Activated T-cell treated with anti-CD3 and anti-CD28 coated beads, Interleukin-2, amount 50 U/mL, for 4 hours (primary cell): ENCODE measurements at regions not wholly inside any gene's neighbourhood (a gene's known extent, or its start where the extent isn't known, plus 50 kb on each side); places are given as distances from the start of the nearest gene placed in this dataset.

Experiments
- ATAC-seq, 2 donors: fragments of 200-7000 bp; cut with Tn5 transposase; one replicate each; pipeline ENCODE4 v1.10.0; 2021
- DNase-seq: peaks from one replicate; pipeline ENCODE4 v3.0.0-alpha.2; 2020
- H3K27me3 Mint-ChIP-seq: one replicate; pipeline ENCODE4 v1.8.0; 2021; ENCODE audit warnings: low read depth, mixed read lengths
- H3K36me3 Mint-ChIP-seq: one replicate; pipeline ENCODE4 v1.8.0; 2022; ENCODE audit warnings: mixed read lengths; ENCODE audit not compliant: insufficient read depth
- H3K4me1 Mint-ChIP-seq: one replicate; pipeline ENCODE4 v1.8.0; 2021; ENCODE audit warnings: low read depth, mixed read lengths
- H3K4me3 Mint-ChIP-seq: one replicate; pipeline ENCODE4 v1.8.0; 2021; ENCODE audit warnings: mild to moderate bottlenecking, moderate library complexity, mixed read lengths
- H3K9me3 Mint-ChIP-seq: one replicate; pipeline ENCODE4 v1.8.0; 2021; ENCODE audit warnings: mixed read lengths

GRCh38 chr18:10057894-10058791 lies 144.3 kb downstream of the VAPA start:
- Mint-ChIP-seq H3K36me3 (no peaks in the 10 kb centered on the region), H3K9me3 (no peaks in the 10 kb centered on the region), H3K4me1 (no peaks in the 10 kb centered on the region), H3K4me3 (no peak overlapping the region), H3K27me3 (no peaks in the 10 kb centered on the region)
- ATAC-seq (no peak), DNase-seq (no peak)

GRCh38 chr18:10059610-10060468 lies 146.0 kb downstream of the VAPA start:
- no peak overlapping the region for H3K4me3 Mint-ChIP-seq
- DNase-seq (no peak), ATAC-seq (no peak)
- H3K27me3 Mint-ChIP-seq, result no peaks in the 10 kb centered on the region
- no peaks in the 10 kb centered on the region for H3K36me3 Mint-ChIP-seq
- no peaks in the 10 kb centered on the region for H3K4me1 Mint-ChIP-seq
- no peaks in the 10 kb centered on the region for H3K9me3 Mint-ChIP-seq

GRCh38 chr18:10060469-10060782 lies 146.6 kb downstream of the VAPA start:
- Mint-ChIP-seq H3K9me3 (no peaks in the 10 kb centered on the region), H3K36me3 (no peaks in the 10 kb centered on the region), H3K4me1 (no peaks in the 10 kb centered on the region), H3K4me3 (no peak overlapping the region), H3K27me3 (no peaks in the 10 kb centered on the region)
- ATAC-seq (no peak), DNase-seq (no peak)

GRCh38 chr18:10060841-10061240 lies 147.0 kb downstream of the VAPA start:
- Mint-ChIP-seq H3K9me3 (no peaks in the 10 kb centered on the region), H3K4me3 (no peak overlapping the region), H3K27me3 (peaks cover 3% of the 10 kb centered on the region), H3K36me3 (no peaks in the 10 kb centered on the region), H3K4me1 (no peaks in the 10 kb centered on the region)
- ATAC-seq, result no peak
- DNase-seq, result no peak

GRCh38 chr18:10061566-10062140 lies 147.8 kb downstream of the VAPA start:
- Mint-ChIP-seq H3K27me3 (peaks cover 3% of the 10 kb centered on the region), H3K4me3 (no peak overlapping the region), H3K9me3 (no peaks in the 10 kb centered on the region), H3K36me3 (no peaks in the 10 kb centered on the region), H3K4me1 (no peaks in the 10 kb centered on the region)
- ATAC-seq (no peak), DNase-seq (no peak)

GRCh38 chr18:10062302-10063300 lies 148.8 kb downstream of the VAPA start:
- Mint-ChIP-seq H3K36me3 (no peaks in the 10 kb centered on the region), H3K4me1 (no peaks in the 10 kb centered on the region), H3K9me3 (no peaks in the 10 kb centered on the region), H3K27me3 (peaks cover 3% of the 10 kb centered on the region), H3K4me3 (no peak overlapping the region)
- DNase-seq (no peak), ATAC-seq (no peak)

GRCh38 chr18:10063489-10063888 lies 149.7 kb downstream of the VAPA start:
- no peak for ATAC-seq
- DNase-seq, result no peak
- no peaks in the 10 kb centered on the region for H3K9me3 Mint-ChIP-seq

GRCh38 chr18:10064267-10064666 lies 150.5 kb downstream of the VAPA start:
- Mint-ChIP-seq H3K27me3 (peaks cover 3% of the 10 kb centered on the region), H3K4me1 (no peaks in the 10 kb centered on the region), H3K4me3 (no peak overlapping the region), H3K36me3 (no peaks in the 10 kb centered on the region), H3K9me3 (no peaks in the 10 kb centered on the region)
- DNase-seq, result no peak
- ATAC-seq, result no peak

More at GRCh38 chr18:10063489-10063888, 149.7 kb downstream of the VAPA start:
- H3K36me3 Mint-ChIP-seq, result no peaks in the 10 kb centered on the region
- no peak overlapping the region for H3K4me3 Mint-ChIP-seq
- H3K27me3 Mint-ChIP-seq, result peaks cover 3% of the 10 kb centered on the region
- H3K4me1 Mint-ChIP-seq, result no peaks in the 10 kb centered on the region

- no peak overlapping the region for H3K4me3 Mint-ChIP-seq
- H3K4me1 Mint-ChIP-seq, result no peaks in the 10 kb centered on the region
- peaks cover 3% of the 10 kb centered on the region for H3K27me3 Mint-ChIP-seq
- no peaks in the 10 kb centered on the region for H3K9me3 Mint-ChIP-seq
- no peak for ATAC-seq
- no peaks in the 10 kb centered on the region for H3K36me3 Mint-ChIP-seq
- DNase-seq, result no peak
These were observed 151.5 kb downstream of the VAPA start for GRCh38 chr18:10065296-10065695.

GRCh38 chr18:10067670-10068659 lies 154.1 kb downstream of the VAPA start:
- DNase-seq, result no peak
- Mint-ChIP-seq H3K4me3 (no peak overlapping the region), H3K4me1 (no peaks in the 10 kb centered on the region), H3K9me3 (no peaks in the 10 kb centered on the region), H3K27me3 (peaks cover 3% of the 10 kb centered on the region), H3K36me3 (no peaks in the 10 kb centered on the region)
- ATAC-seq, result no peak

- ATAC-seq, result no peak
These were observed 155.2 kb downstream of the VAPA start for GRCh38 chr18:10068766-10069567.

GRCh38 chr18:10070561-10071000 lies 156.8 kb downstream of the VAPA start:
- no peaks in the 10 kb centered on the region for H3K4me1 Mint-ChIP-seq
- peaks cover 3% of the 10 kb centered on the region for H3K27me3 Mint-ChIP-seq
- no peaks in the 10 kb centered on the region for H3K9me3 Mint-ChIP-seq
- H3K4me3 Mint-ChIP-seq, result no peak overlapping the region
- ATAC-seq (no peak), DNase-seq (no peak)
- H3K36me3 Mint-ChIP-seq, result no peaks in the 10 kb centered on the region

More at GRCh38 chr18:10068766-10069567, 155.2 kb downstream of the VAPA start:
- peaks cover 3% of the 10 kb centered on the region for H3K27me3 Mint-ChIP-seq
- H3K4me1 Mint-ChIP-seq, result no peaks in the 10 kb centered on the region
- no peak overlapping the region for H3K4me3 Mint-ChIP-seq
- H3K9me3 Mint-ChIP-seq, result no peaks in the 10 kb centered on the region
- DNase-seq, result no peak
- no peaks in the 10 kb centered on the region for H3K36me3 Mint-ChIP-seq
